Tibial nerve (tissue), 4 donors: ENCODE measurements at regions not wholly inside any gene's neighbourhood (a gene's known extent, or its start where the extent isn't known, plus 50 kb on each side); places are given as distances from the start of the nearest gene placed in this dataset.

ENCODE experiments used
- CTCF ChIP-seq, 5 experiments: fragments of 200-600 bp in 3 of 5; fragments of 450-650 bp in 2 of 5; sonication (generic) in 3 of 5; IDR thresholded peaks; one replicate each; pipeline ENCODE4 v1.5.1; 2016 to 2019; ENCODE audit warnings: antibody characterized with exemption in 5 of 5, mild to moderate bottlenecking in 3 of 5, moderate library complexity in 2 of 5
- EP300 ChIP-seq, 2 donors: sonication (generic); formaldehyde crosslinking; IDR thresholded peaks; one replicate each; pipeline ENCODE4 v1.6.1; 2017; ENCODE audit warnings: antibody characterized with exemption in 2 of 2, mild to moderate bottlenecking in 1 of 2

DNA sequence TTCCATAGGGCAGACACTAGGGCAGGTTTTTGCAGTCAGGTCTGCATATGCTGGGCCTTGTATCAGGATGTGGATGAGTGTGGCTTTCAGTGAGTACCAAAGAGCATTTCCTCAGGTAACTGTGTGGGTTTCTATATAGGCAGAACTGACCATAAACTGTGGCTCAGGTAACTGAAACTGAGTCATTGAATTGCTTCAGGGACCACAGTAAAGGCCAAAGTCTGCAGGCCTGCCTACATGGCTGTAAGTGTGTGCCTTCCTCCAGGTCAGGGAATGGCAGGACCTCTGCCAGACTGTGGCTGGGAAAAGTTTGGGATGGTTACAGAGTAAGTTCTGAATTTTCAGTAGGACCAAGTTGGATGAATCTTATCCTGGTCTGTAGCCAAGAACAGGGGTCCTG, 85.6 kb downstream of the ZNF486 start:
- no peak for TF ChIP-seq CTCF (IDR thresholded peaks at IDR 0.05)
- no peak for TF ChIP-seq EP300 (IDR thresholded peaks at IDR 0.05)
